ENCODE measurements at regions not wholly inside any gene's neighbourhood (a gene's known extent, or its start where the extent isn't known, plus 50 kb on each side); places are given as distances from the start of the nearest gene placed in this dataset.

DNA sequence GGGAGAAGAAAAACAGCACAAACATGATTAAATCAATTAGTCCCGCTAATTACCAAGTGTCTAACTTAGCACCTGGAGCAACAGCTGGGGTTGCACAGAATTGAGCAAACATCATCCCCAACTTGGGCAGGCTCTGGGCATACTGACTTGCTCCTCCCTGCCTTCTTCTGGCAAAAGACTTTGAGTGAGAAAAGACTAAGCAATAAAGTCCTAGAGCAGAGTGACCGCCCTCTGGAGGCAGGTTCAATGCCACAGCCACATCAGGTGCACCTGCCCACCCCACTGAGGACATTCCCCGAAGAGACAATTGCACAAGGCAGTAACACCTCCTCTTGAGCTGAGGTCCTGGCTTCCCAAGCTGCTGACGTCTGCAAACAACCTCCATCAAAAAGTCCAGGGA lies 358.3 kb downstream of the SOX9 start:
- TF ChIP-seq POLR2A (IDR thresholded peaks at IDR 0.05; ENCODE audit: low read length) = no peak
- TF ChIP-seq GATA1 (IDR thresholded peaks at IDR 0.05; ENCODE audit: low read depth, low read length) = no peak
